Vagina (tissue), 2 donors: ENCODE measurements at regions not wholly inside any gene's neighbourhood (a gene's known extent, or its start where the extent isn't known, plus 50 kb on each side); places are given as distances from the start of the nearest gene placed in this dataset.

Experiments
- DNase-seq, 2 donors: peaks; one replicate each; pipeline ENCODE4 v3.0.0-alpha.2; 2017; ENCODE audit errors: extremely low spot score in 2 of 2
- H3K27ac ChIP-seq: fragments of 200-600 bp; sonication (generic); one replicate; pipeline ENCODE4 v1.5.1; 2019
- H3K27me3 ChIP-seq: fragments of 200-600 bp; sonication (generic); one replicate; pipeline ENCODE4 v1.5.1; 2019
- H3K36me3 ChIP-seq, 2 donors: fragments of 200-600 bp; sonication (generic); one replicate each; pipeline ENCODE4 v1.5.1; 2017 to 2019
- H3K4me1 ChIP-seq: fragments of 200-600 bp; sonication (generic); one replicate; pipeline ENCODE4 v1.5.1; 2019
- H3K4me3 ChIP-seq, 2 donors: fragments of 200-600 bp; sonication (generic); 1 replicate in 1 of 2; 2 replicates in 1 of 2; pipeline ENCODE4 v1.5.1; 2016 to 2019
- H3K9me3 ChIP-seq: fragments of 200-600 bp; sonication (generic); one replicate; pipeline ENCODE4 v1.5.1; 2019
- POLR2A ChIP-seq, 2 donors: fragments of 450-650 bp; IDR thresholded peaks; one replicate each; pipeline ENCODE4 v1.6.1; 2017; ENCODE audit warnings: antibody characterized with exemption in 2 of 2, mild to moderate bottlenecking in 2 of 2, moderate library complexity in 2 of 2
- POLR2AphosphoS5 ChIP-seq, 2 donors: sonication (generic); formaldehyde crosslinking; IDR thresholded peaks; one replicate each; pipeline ENCODE4 v1.9.0; 2017; ENCODE audit warnings: antibody characterized with exemption in 2 of 2, mild to moderate bottlenecking in 2 of 2, low read depth in 1 of 2; ENCODE audit not compliant: insufficient read depth in 1 of 2
- intact Hi-C: fragments of 100-400 bp; cut with DNase I; formaldehyde crosslinking; loops from one replicate; pipeline ENCODE4 v1.15.1; 2023
- TF ChIP-seq, protein P1 (sequence below), 3 experiments: fragments of 450-650 bp in 2 of 3; fragments of 200-600 bp in 1 of 3; sonication (generic) in 1 of 3; IDR thresholded peaks; one replicate each; pipeline ENCODE4 v1.5.1; 2017 to 2019; ENCODE audit warnings: antibody characterized with exemption in 3 of 3, mild to moderate bottlenecking in 2 of 3, moderate library complexity in 2 of 3

DNA sequence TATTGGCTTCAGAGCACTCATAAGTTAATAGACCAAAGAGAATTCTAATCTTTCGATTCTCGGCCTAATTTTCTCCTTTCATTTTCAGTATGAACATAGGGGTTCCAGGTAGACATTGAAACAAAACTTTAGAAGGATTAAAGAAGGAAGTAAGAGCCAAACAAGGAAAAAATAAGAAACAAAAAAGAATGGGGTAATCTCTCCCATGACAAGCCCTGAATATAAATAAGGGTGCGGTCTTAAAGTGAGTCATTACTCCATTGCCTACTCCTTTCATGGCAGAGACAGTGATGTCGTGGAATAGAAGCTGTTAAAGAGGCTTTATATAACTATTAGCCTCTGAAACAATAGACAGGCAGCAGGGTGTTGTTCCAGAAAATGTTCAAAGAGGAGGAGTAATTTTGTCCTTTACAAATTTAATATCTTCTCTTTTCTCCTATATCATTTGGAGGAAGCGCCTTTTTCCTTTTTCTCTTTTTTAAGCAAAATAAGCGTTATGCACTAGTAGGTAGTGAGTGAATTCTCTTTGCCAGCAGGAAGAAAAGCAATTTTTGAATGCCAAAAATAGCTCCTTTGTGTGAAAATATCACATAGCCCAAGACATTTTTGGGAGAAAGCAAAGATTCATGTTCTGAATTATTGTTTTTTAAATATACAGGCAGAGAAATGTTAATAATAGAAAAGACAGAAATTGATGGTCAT, 607.9 kb upstream of the KCNMB2 start:
- intact Hi-C loops = no loop called here
- no peaks in the 10 kb centered on the region for H3K36me3 ChIP-seq
- no peaks in the 10 kb centered on the region for H3K9me3 ChIP-seq
- H3K4me1 ChIP-seq = peaks cover 7% of the 10 kb centered on the region
- TF ChIP-seq, protein P1, sequence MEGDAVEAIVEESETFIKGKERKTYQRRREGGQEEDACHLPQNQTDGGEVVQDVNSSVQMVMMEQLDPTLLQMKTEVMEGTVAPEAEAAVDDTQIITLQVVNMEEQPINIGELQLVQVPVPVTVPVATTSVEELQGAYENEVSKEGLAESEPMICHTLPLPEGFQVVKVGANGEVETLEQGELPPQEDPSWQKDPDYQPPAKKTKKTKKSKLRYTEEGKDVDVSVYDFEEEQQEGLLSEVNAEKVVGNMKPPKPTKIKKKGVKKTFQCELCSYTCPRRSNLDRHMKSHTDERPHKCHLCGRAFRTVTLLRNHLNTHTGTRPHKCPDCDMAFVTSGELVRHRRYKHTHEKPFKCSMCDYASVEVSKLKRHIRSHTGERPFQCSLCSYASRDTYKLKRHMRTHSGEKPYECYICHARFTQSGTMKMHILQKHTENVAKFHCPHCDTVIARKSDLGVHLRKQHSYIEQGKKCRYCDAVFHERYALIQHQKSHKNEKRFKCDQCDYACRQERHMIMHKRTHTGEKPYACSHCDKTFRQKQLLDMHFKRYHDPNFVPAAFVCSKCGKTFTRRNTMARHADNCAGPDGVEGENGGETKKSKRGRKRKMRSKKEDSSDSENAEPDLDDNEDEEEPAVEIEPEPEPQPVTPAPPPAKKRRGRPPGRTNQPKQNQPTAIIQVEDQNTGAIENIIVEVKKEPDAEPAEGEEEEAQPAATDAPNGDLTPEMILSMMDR (IDR thresholded peaks at IDR 0.05) = no peak
- peak in 1 of 2 donors; percentile 85 for TF ChIP-seq POLR2AphosphoS5 (IDR thresholded peaks at IDR 0.05; ENCODE audit: insufficient read depth in 1 of 2, low read depth in 1 of 2)
- no peak for DNase-seq
- H3K27ac ChIP-seq = peak overlapping the region; percentile 43
- no peaks in the 10 kb centered on the region for H3K27me3 ChIP-seq
- H3K4me3 ChIP-seq = no peak overlapping the region

DNA sequence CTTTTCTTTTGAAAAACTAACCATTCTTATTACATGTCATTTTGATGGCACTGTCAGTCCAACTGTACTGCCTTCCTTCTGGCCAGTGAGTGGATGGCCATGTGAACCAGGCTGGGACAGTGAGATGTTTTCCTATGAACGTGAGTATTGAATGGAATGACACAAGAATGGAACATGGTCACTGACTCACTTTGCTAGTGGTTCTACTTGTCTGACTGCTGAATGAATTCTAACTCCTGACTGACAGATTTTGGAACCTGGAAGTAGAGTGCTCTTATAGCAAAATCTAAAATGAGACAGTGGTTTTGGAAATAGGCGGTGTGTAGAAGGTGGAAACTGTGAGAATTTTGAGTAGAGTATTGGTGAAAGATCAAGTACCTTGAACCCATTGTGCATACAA, 606.9 kb upstream of the KCNMB2 start:
- no peaks in the 10 kb centered on the region for H3K9me3 ChIP-seq
- H3K4me3 ChIP-seq = no peak overlapping the region
- intact Hi-C loops = no loop called here
- no peaks in the 10 kb centered on the region for H3K36me3 ChIP-seq
- no peak for DNase-seq
- no peak for TF ChIP-seq POLR2AphosphoS5 (IDR thresholded peaks at IDR 0.05; ENCODE audit: insufficient read depth in 1 of 2, low read depth in 1 of 2)
- TF ChIP-seq, protein P1 (IDR thresholded peaks at IDR 0.05) = no peak
- TF ChIP-seq POLR2A (IDR thresholded peaks at IDR 0.05) = no peak
- H3K27me3 ChIP-seq = no peaks in the 10 kb centered on the region
- H3K27ac ChIP-seq = peak overlapping the region; percentile 15
- H3K4me1 ChIP-seq = peaks cover 7% of the 10 kb centered on the region

DNA sequence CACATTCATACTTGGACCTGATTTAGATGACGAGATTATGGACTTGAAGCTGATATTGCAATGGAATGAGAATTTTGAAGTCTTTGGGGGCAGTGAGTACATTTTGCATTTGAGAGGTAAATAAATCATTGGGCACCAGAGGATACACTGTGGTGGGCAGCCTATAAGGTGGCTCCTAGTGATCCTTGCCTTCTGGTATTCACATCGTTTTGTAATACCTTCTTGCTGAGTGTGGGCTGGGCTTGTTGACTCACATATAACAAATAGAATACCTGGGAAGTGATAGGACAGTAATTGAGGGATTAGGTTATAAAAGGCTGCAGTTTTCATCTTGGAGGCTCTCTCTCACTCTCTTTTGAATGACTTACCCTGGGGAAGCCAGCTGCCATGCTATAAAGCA, 605.5 kb upstream of the KCNMB2 start:
- Histone ChIP-seq H3K4me1 (peaks cover 7% of the 10 kb centered on the region), H3K36me3 (no peaks in the 10 kb centered on the region), H3K9me3 (no peaks in the 10 kb centered on the region), H3K27ac (no peak overlapping the region), H3K27me3 (no peaks in the 10 kb centered on the region), H3K4me3 (no peak overlapping the region)
- intact Hi-C loops = no loop called here
- TF ChIP-seq POLR2AphosphoS5 (IDR thresholded peaks at IDR 0.05; ENCODE audit: insufficient read depth in 1 of 2, low read depth in 1 of 2) = no peak
- TF ChIP-seq POLR2A (IDR thresholded peaks at IDR 0.05) = no peak
- TF ChIP-seq, protein P1 (IDR thresholded peaks at IDR 0.05) = no peak
- DNase-seq = no peak

DNA sequence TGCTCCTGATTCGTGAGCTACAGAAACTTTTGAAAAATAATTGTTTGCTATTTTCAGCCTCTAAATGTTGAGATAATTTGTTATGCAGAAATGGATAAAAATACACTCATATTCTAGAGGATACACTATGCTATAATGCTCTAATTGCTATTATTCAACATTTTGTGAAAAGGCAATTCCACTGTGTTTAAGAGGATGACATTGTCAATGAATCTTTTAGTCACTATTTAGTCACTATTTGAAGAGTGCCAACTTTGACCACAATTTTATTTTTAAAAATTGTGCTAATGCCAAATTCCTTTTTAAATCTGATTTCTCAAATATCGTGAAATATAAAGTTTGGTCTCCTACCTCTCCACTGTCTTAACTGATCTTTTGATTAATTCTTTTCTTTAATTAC, 604.9 kb upstream of the KCNMB2 start:
- intact Hi-C loops = no loop called here
- Histone ChIP-seq H3K9me3 (no peaks in the 10 kb centered on the region), H3K4me1 (peaks cover 7% of the 10 kb centered on the region), H3K27me3 (no peaks in the 10 kb centered on the region), H3K36me3 (no peaks in the 10 kb centered on the region), H3K4me3 (no peak overlapping the region), H3K27ac (no peak overlapping the region)
- no peak for DNase-seq
- TF ChIP-seq, protein P1 (IDR thresholded peaks at IDR 0.05) = no peak
- TF ChIP-seq POLR2A (IDR thresholded peaks at IDR 0.05) (no peak), POLR2AphosphoS5 (IDR thresholded peaks at IDR 0.05; ENCODE audit: insufficient read depth in 1 of 2, low read depth in 1 of 2) (no peak)

DNA sequence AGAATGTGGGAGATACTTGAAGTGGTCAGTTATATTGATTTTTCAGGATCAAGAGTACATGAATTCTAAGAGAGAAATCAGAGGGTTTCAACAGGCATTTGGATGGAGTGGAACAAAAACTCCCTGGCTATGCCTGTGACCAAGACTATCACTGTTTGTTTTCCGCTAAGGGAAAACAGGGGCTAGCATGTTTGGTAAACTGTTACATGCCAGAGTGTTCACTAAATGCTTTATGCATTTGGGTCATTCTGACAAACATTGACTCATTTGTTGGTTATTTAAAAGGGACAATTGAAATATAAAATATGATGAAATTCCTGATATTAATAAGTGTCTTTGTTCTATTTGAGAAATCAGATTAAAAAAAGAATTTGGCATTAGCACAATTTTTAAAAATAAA, 603.9 kb upstream of the KCNMB2 start:
- intact Hi-C loops = no loop called here
- Histone ChIP-seq H3K4me3 (no peak overlapping the region), H3K36me3 (no peaks in the 10 kb centered on the region), H3K27ac (no peak overlapping the region), H3K9me3 (no peaks in the 10 kb centered on the region), H3K27me3 (no peaks in the 10 kb centered on the region), H3K4me1 (peaks cover 7% of the 10 kb centered on the region)
- DNase-seq = no peak
- no peak for TF ChIP-seq POLR2AphosphoS5 (IDR thresholded peaks at IDR 0.05; ENCODE audit: insufficient read depth in 1 of 2, low read depth in 1 of 2)
- TF ChIP-seq POLR2A (IDR thresholded peaks at IDR 0.05) = no peak
- TF ChIP-seq, protein P1 (IDR thresholded peaks at IDR 0.05) = no peak
